ENCODE measurements at regions not wholly inside any gene's neighbourhood (a gene's known extent, or its start where the extent isn't known, plus 50 kb on each side); places are given as distances from the start of the nearest gene placed in this dataset.

DNA sequence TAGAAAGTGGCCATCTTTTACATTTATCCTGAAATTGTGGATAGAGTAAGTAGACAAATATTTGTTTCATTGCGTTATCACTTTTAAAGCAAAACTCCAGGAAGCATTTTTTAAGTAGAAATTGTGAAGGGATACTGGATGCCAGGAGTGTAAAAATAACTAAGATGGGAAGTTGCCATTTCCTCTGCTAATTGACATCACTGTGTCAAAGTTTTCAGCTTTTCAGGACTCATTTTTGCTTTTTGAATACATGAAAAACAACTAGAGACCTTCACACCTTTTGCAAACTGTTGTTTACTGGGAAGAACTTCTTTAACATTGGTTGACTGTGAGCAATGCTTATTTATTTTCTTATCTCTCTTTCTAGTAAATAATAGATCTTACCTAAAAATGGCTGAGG lies 337.5 kb downstream of the NR2F1-AS1 start:
- ChIA-PET CTCF (interaction anchor here (2.5 kb wide), 1 partner anchor 151 kb away, joined by 7 read pairs; no protein-coding TSS in a partner anchor), POLR2A (no interaction called here)
- Histone ChIP-seq H3K4me3 (replicated peaks in 1 of 3; ENCODE audit: insufficient read depth in 1 of 3, low read depth in 1 of 3, low read length in 3 of 3) (no peak overlapping the region), H3K4me1 (ENCODE audit: control insufficient read depth, extremely low read depth, insufficient read depth, low read length) (peaks cover 9% of the 10 kb centered on the region), H3K9me3 (replicated peaks; ENCODE audit: control insufficient read depth, insufficient read depth, low read length) (no peaks in the 10 kb centered on the region), H3K9ac (replicated peaks; ENCODE audit: extremely low read depth, insufficient read depth, low read length) (no peak overlapping the region), H2AFZ (ENCODE audit: low read depth, low read length) (peak overlapping the region; percentile 44), H3K36me3 (ENCODE audit: control insufficient read depth in 2 of 2, extremely low read depth in 1 of 2, insufficient read depth in 2 of 2, low read length in 2 of 2) (no peaks in the 10 kb centered on the region), H3K79me2 (ENCODE audit: control insufficient read depth, insufficient read depth, low read length) (no peaks in the 10 kb centered on the region), H4K20me1 (replicated peaks; ENCODE audit: control insufficient read depth, extremely low read depth, insufficient read depth, low read length) (no peaks in the 10 kb centered on the region), H3K27ac (ENCODE audit: insufficient read depth, low read depth, low read length) (no peak overlapping the region), H3K4me2 (ENCODE audit: insufficient read depth, low read length) (peak overlapping the region; percentile 52), H3K9me1 (replicated peaks; ENCODE audit: control insufficient read depth, extremely low read depth, insufficient read depth, low read length) (no peaks in the 10 kb centered on the region), H3K27me3 (ENCODE audit: control insufficient read depth in 2 of 2, insufficient read depth in 2 of 2, low read length in 2 of 2) (no peaks in the 10 kb centered on the region)
- no peak for TF ChIP-seq GATA2 (IDR thresholded peaks at IDR 0.05; ENCODE audit: insufficient read depth, insufficient read length, low read depth, low read length)
- no peak for TF ChIP-seq EZH2 (IDR thresholded peaks at IDR 0.05; ENCODE audit: borderline replicate concordance, low read depth, low read length, severe bottlenecking)
- no peak for TF ChIP-seq MYC (IDR thresholded peaks at IDR 0.05; ENCODE audit: low read depth, low read length)
- no peak for TF ChIP-seq MAX (IDR thresholded peaks at IDR 0.05; ENCODE audit: insufficient read depth, insufficient read length)
- no peak for TF ChIP-seq POLR2AphosphoS5 (IDR thresholded peaks at IDR 0.05; ENCODE audit: insufficient read depth, low read depth, low read length)
- no peak for TF ChIP-seq POLR2A (IDR thresholded peaks at IDR 0.05; ENCODE audit: low read depth, low read length)
- TF ChIP-seq JUN (IDR thresholded peaks at IDR 0.05; ENCODE audit: borderline replicate concordance, insufficient read depth, insufficient read length, low read depth), result no peak
- no peak for TF ChIP-seq FOS (IDR thresholded peaks at IDR 0.05; ENCODE audit: borderline replicate concordance, insufficient read depth, low read length)
- no peak for TF ChIP-seq CTCF (IDR thresholded peaks at IDR 0.05; ENCODE audit: extremely low read depth in 1 of 2, insufficient read depth in 1 of 2, low read depth in 1 of 2, low read length in 2 of 2)
- FAIRE-seq (no peak), DNase-seq (ENCODE audit: low read depth, low spot score) (peak; percentile 59)
- intact Hi-C loops (cut with micrococcal nuclease) (no loop called here), dilution Hi-C loops (cut with MboI; ENCODE audit: extremely low pct_ligation_motif_present, low sequenced_read_pairs) (no loop called here)
- no TSS peak for BruUV-seq (replicated peaks)

All from endothelial cell of umbilical vein (primary cell).